ENCODE measurements at regions not wholly inside any gene's neighbourhood (a gene's known extent, or its start where the extent isn't known, plus 50 kb on each side); places are given as distances from the start of the nearest gene placed in this dataset.

DNA sequence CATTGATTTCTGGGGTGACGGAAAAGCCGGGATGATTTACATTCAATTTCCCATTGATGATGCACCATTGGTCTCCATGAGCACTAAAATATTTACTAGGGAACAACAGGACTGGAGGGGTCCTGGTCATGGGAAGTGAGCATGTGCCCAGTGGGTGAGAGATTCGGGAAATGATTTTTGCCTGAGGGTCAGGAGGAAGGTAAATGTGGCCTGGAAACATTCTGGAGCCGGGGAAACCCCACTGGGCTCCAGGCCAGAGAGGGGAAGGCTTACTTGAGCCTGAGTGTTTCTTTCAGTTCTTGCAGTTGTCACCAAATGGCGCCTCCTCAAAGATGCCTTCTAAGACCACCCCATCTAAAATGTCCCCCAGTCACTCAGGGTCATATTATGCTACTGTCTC is 532.3 kb upstream of the TBX3 start:
- TF ChIP-seq CREB1 (IDR thresholded peaks at IDR 0.05) (no peak), CREB1 (CRISPR knock-in tag; IDR thresholded peaks at IDR 0.05) (no peak), STAT5B (CRISPR knock-in tag; IDR thresholded peaks at IDR 0.05) (no peak), MAZ (CRISPR knock-in tag; conservative IDR thresholded peaks at IDR 0.05 in 1 of 2, IDR thresholded peaks at IDR 0.05 in 1 of 2) (no peak), HMGXB4 (CRISPR knock-in tag; IDR thresholded peaks at IDR 0.05) (no peak), PHF8 (IDR thresholded peaks at IDR 0.05; ENCODE audit: borderline replicate concordance, low read length) (no peak), GTF2F1 (IDR thresholded peaks at IDR 0.05; ENCODE audit: low read depth, low read length) (no peak), ZBTB1 (CRISPR knock-in tag; IDR thresholded peaks at IDR 0.05; ENCODE audit: borderline replicate concordance, low read depth) (no peak), TAF1 (IDR thresholded peaks at IDR 0.05; ENCODE audit: control insufficient read depth, extremely low read depth, insufficient read depth, low read length, severe bottlenecking) (no peak)
- TF ChIP-seq, protein P1, sequence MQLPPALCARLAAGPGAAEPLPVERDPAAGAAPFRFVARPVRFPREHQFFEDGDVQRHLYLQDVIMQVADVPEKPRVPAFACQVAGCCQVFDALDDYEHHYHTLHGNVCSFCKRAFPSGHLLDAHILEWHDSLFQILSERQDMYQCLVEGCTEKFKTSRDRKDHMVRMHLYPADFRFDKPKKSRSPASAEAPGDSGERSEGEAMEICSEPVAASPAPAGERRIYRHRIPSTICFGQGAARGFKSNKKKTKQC (CRISPR knock-in tag; IDR thresholded peaks at IDR 0.05): no peak

Data from K562 (cell line).